CD4-positive, alpha-beta T cell (primary cell): ENCODE measurements at regions not wholly inside any gene's neighbourhood (a gene's known extent, or its start where the extent isn't known, plus 50 kb on each side); places are given as distances from the start of the nearest gene placed in this dataset.

ENCODE experiments used
- ATAC-seq: fragments of 200-7000 bp; cut with Tn5 transposase; one replicate; pipeline ENCODE4 v1.10.0; 2022; ENCODE audit warnings: mild to moderate bottlenecking; ENCODE audit not compliant: poor library complexity
- CTCF ChIA-PET: fragments of 350-600 bp; sonication (Branson Sonifier 250); formaldehyde crosslinking; loops from one replicate; lab custom pipeline; 2021; ENCODE audit warnings: antibody characterized with exemption, inconsistent platforms; lab: Charles Lee
- POLR2A ChIA-PET: fragments of 350-600 bp; sonication (Branson Sonifier 250); formaldehyde crosslinking; loops from one replicate; lab custom pipeline; 2021; ENCODE audit warnings: antibody characterized with exemption, inconsistent platforms; lab: Charles Lee
- DNase-seq, 14 experiments: peaks; one replicate each; pipeline ENCODE4 v3.0.0-alpha.2; 2013 to 2020; ENCODE audit warnings: mixed read lengths in 2 of 14
- H3K27ac ChIP-seq, 2 donors: one replicate each; pipeline versions ENCODE4 v1.5.1 to v1.7.0; 2013; ENCODE audit warnings: low read length in 2 of 2, low read depth in 1 of 2, mild to moderate bottlenecking in 1 of 2
- H3K27me3 ChIP-seq, 2 experiments: 1 replicate in 1 of 2; 2 replicates in 1 of 2; pipeline versions ENCODE4 v1.6.1 to v1.7.0; 2013; ENCODE audit warnings: low read length in 2 of 2, control low read depth in 1 of 2, mild to moderate bottlenecking in 1 of 2, moderate library complexity in 1 of 2; ENCODE audit not compliant: insufficient read depth in 2 of 2, control insufficient read depth in 1 of 2
- H3K36me3 ChIP-seq: one replicate; pipeline ENCODE4 v1.6.1; 2013; ENCODE audit warnings: low read length, control low read depth; ENCODE audit not compliant: insufficient read depth
- H3K4me1 ChIP-seq: one replicate; pipeline ENCODE4 v1.6.1; 2013; ENCODE audit warnings: low read length, control low read depth; ENCODE audit not compliant: insufficient read depth
- H3K4me3 ChIP-seq: one replicate; pipeline ENCODE4 v1.5.1; 2013; ENCODE audit warnings: mild to moderate bottlenecking, low read length, moderate library complexity
- H3K9me3 ChIP-seq, 2 experiments: 1 replicate in 1 of 2; 2 replicates in 1 of 2; pipeline versions ENCODE4 v1.6.1 to v1.7.0; 2013; ENCODE audit warnings: low read length in 2 of 2, mild to moderate bottlenecking in 2 of 2, control low read depth in 1 of 2, moderate library complexity in 1 of 2; ENCODE audit not compliant: control insufficient read depth in 1 of 2, insufficient read depth in 1 of 2
- H3K27ac Mint-ChIP-seq: one replicate; pipeline ENCODE4 v1.8.0; 2020; ENCODE audit warnings: mixed read lengths
- H3K27me3 Mint-ChIP-seq: one replicate; pipeline ENCODE4 v1.8.0; 2021; ENCODE audit warnings: mixed read lengths
- H3K36me3 Mint-ChIP-seq: one replicate; pipeline ENCODE4 v1.8.0; 2021; ENCODE audit warnings: low read depth, mixed read lengths
- H3K4me1 Mint-ChIP-seq: one replicate; pipeline ENCODE4 v1.8.0; 2021; ENCODE audit warnings: low read depth, mixed read lengths
- H3K4me3 Mint-ChIP-seq: one replicate; pipeline ENCODE4 v1.8.0; 2020; ENCODE audit warnings: mild to moderate bottlenecking, mixed read lengths
- H3K9me3 Mint-ChIP-seq: one replicate; pipeline ENCODE4 v1.8.0; 2020; ENCODE audit warnings: mixed read lengths
- CTCF ChIP-seq: fragments of 200-600 bp; IDR thresholded peaks from one replicate; pipeline ENCODE4 v1.8.0; 2022; ENCODE audit warnings: antibody characterized with exemption, mild to moderate bottlenecking
- intact Hi-C, 2 experiments: fragments of 100-400 bp; cut with DNase I in 1 of 2; cut with micrococcal nuclease in 1 of 2; formaldehyde crosslinking; loops; one replicate each; pipeline versions ENCODE4 v1.15.1 to v1.9.0; 2023 to 2025; cut with DNase I, micrococcal nuclease

GRCh38 chr9:21558079-21558478 is 76.0 kb upstream of the IFNE start:
- H3K9me3 Mint-ChIP-seq = no peaks in the 10 kb centered on the region
- no peak overlapping the region for H3K27ac ChIP-seq
- H3K4me1 Mint-ChIP-seq = peaks cover 19% of the 10 kb centered on the region
- intact Hi-C loops = loop anchor here (10.0 kb wide), 2 partner anchors 63 to 223 kb away; partner anchors contain the start of gene KLHL9 (in 1 of the 2)
- H3K36me3 Mint-ChIP-seq = peaks cover 7% of the 10 kb centered on the region
- ChIA-PET CTCF (no interaction called here), POLR2A (interaction anchor here (0.6 kb wide), 1 partner anchor 396 kb away, joined by 3 read pairs; no protein-coding TSS in a partner anchor)
- peak overlapping the region; percentile 98 for H3K4me3 Mint-ChIP-seq
- H3K4me3 ChIP-seq = no peak overlapping the region
- H3K4me1 ChIP-seq = peaks cover 16% of the 10 kb centered on the region
- TF ChIP-seq CTCF = no peak
- H3K36me3 ChIP-seq = no peaks in the 10 kb centered on the region
- no peak overlapping the region for H3K27ac Mint-ChIP-seq
- H3K27me3 Mint-ChIP-seq = peaks cover 47% of the 10 kb centered on the region
- ATAC-seq (no peak), DNase-seq (no peak)
- H3K9me3 ChIP-seq = no peaks in the 10 kb centered on the region
- peaks cover 7 to 45% of the 10 kb centered on the region in 2 experiments for H3K27me3 ChIP-seq

GRCh38 chr9:21558615-21559401 is 76.7 kb upstream of the IFNE start:
- Histone ChIP-seq H3K9me3 (no peaks in the 10 kb centered on the region), H3K36me3 (no peaks in the 10 kb centered on the region), H3K4me3 (peak overlapping the region; percentile 61), H3K4me1 (peaks cover 16% of the 10 kb centered on the region), H3K27me3 (peaks cover 7 to 45% of the 10 kb centered on the region in 2 experiments), H3K27ac (no peak overlapping the region)
- Mint-ChIP-seq H3K27me3 (peaks cover 47% of the 10 kb centered on the region), H3K27ac (peak overlapping the region; percentile 68), H3K9me3 (no peaks in the 10 kb centered on the region), H3K4me1 (peaks cover 23% of the 10 kb centered on the region), H3K4me3 (peak overlapping the region; percentile 98), H3K36me3 (peaks cover 7% of the 10 kb centered on the region)
- CTCF ChIA-PET = interaction anchor here (0.6 to 1.2 kb wide), 3 partner anchors 13 to 191 kb away, joined by 3 to 6 read pairs (median 3); no protein-coding TSS in a partner anchor
- POLR2A ChIA-PET = interaction anchor here (0.9 to 2.0 kb wide), 6 partner anchors 11 to 223 kb away, joined by 3 to 19 read pairs (median 7); partner anchors contain the start of gene KLHL9
- no peak for TF ChIP-seq CTCF
- ATAC-seq = peak; percentile 15
- intact Hi-C loops = loop anchor here (10.0 kb wide), 2 partner anchors 64 to 224 kb away; partner anchors contain the start of gene KLHL9 (in 1 of the 2)
- DNase-seq = peak in 5 of 14 experiments; percentile 13 to 38 (median 25)

DNA sequence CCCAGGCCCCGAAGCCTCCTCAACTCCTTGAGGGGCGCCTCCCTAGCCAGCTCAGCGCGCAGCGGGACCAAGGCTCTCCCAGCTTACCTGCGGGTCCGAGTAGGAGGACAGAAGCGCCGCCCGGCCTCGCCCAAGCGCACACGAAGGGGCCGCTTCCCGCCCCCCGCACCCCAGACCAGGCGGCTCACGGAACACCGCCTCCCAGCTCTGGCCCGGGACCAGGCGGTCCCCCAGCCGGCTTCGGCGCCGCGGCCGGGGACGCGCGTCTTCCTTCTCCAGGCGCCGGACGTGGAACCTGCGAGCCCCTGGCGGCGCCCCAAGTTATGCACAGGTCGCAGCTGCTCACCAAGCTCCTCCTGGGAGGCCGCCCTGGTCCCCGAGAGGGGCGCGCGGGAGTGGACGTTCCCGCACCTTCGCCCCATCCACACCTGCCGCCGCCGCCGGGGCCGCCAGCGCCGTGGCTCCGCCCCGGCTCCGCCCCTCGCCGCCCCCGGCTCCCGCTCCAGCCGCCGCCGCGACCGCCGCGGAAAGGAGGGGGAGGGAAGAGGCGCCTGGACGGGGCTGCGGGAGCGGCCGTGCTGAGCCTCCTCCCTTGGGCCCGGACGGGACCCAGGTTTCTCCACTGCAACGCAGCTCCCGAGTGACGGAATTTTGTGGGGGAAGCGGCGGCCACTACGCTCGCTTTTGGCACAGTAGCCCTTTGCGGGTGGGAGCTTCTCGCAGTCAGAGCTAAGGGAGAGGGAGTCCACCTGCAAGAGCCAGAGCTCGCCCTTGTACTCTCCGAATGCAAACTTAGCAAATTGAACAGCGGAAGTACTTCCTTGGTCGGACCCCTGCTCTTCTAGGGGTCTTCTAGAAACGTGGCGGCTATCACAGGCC is 77.5 kb upstream of the IFNE start:
- no peak for TF ChIP-seq CTCF
- Mint-ChIP-seq H3K4me1 (peaks cover 32% of the 10 kb centered on the region), H3K4me3 (peak overlapping the region; percentile 98), H3K9me3 (no peaks in the 10 kb centered on the region), H3K36me3 (peaks cover 7% of the 10 kb centered on the region), H3K27ac (peak overlapping the region; percentile 68), H3K27me3 (peaks cover 46% of the 10 kb centered on the region)
- intact Hi-C loops = loop anchor here (2.0 to 10.0 kb wide), 4 partner anchors 15 to 225 kb away; partner anchors contain the start of gene KLHL9 (in 1 of the 2)
- POLR2A ChIA-PET = interaction anchor here (0.9 to 2.0 kb wide), 7 partner anchors 10 to 224 kb away, joined by 3 to 19 read pairs (median 7); partner anchors contain the start of gene KLHL9
- Histone ChIP-seq H3K9me3 (no peaks in the 10 kb centered on the region), H3K4me1 (peaks cover 16% of the 10 kb centered on the region), H3K4me3 (peak overlapping the region; percentile 61), H3K27ac (no peak overlapping the region), H3K36me3 (no peaks in the 10 kb centered on the region), H3K27me3 (peaks cover 7 to 45% of the 10 kb centered on the region in 2 experiments)
- CTCF ChIA-PET = interaction anchor here (0.6 to 1.2 kb wide), 4 partner anchors 12 to 233 kb away, joined by 3 to 6 read pairs (median 4); no protein-coding TSS in a partner anchor
- ATAC-seq = peak; percentile 80
- peak; percentile 20 to 80 (median 41) for DNase-seq
